ENCODE measurements at regions not wholly inside any gene's neighbourhood (a gene's known extent, or its start where the extent isn't known, plus 50 kb on each side); places are given as distances from the start of the nearest gene placed in this dataset.

GRCh38 chr6:153801917-153802316 is 237.1 kb upstream of the OPRM1 start:
- TF ChIP-seq EZH2 (IDR thresholded peaks at IDR 0.05) (no peak), POLR2AphosphoS5 (IDR thresholded peaks at IDR 0.05; ENCODE audit: borderline replicate concordance, low read depth, low read length) (no peak), FOXP2 (optimal IDR thresholded peaks at IDR 0.05; ENCODE audit: control extremely low read depth, extremely low read length, insufficient read depth) (no peak)

Data from SK-N-MC (cell line).